GM21367 (cell line): ENCODE measurements at regions not wholly inside any gene's neighbourhood (a gene's known extent, or its start where the extent isn't known, plus 50 kb on each side); places are given as distances from the start of the nearest gene placed in this dataset.

Experiments
- ATAC-seq: cut with Tn5 transposase; IDR thresholded peaks from one replicate; pipeline ENCODE4 v1.9.1; 2021; ENCODE audit not compliant: unreplicated experiment

DNA sequence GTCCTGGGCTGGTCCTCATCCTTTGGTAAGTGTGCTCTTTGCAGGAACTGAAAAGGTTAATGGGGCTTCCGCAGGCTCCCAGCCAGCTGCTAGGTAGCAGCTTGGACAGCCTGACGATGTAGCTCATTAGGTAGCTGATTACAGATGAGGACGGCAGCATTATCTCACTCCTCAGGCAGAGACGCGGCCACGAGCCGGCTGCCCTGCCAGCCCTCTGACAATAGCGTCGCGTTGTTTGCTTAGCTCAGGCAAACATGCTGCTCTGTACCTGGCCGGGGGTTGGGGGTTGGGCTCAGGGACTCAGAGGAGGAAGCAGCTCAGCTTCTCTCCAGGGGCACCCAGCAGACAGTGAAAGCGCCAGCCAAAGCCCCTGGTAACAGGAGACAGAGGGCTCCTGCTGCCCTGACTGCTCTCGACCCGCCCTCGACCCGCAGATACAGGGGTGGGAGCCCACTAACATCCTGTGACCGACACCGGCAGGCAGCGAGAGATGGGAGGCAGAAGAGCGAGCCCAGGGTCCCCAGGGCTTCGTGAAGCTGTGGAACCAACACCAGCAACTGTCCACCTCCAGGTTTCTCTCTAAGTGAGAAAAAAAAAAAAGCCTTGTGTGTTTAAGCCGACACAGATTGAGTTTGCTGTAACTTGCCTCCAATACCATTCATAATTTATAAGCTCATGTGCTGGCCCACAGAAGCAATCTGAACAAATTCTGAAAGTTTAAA is 53.4 kb upstream of the DLK1 start:
- ATAC-seq = no peak

DNA sequence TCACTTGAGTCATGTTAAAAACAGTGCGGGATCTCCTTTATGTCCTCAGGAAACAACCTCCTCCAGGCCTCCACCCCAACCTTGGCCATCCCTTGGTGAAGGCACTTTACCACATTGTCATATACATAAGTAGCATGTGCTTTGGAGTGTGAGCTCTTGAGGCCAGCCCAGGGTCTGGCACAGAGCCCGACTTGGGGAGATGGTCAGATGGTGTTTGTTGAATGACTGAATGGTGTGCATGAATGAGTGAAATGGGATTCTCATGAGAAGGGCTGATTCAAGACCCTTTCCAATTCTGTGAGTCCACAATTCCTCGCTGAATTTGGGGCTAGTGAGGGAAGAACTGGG is 52.9 kb upstream of the DLK1 start:
- no peak for ATAC-seq

DNA sequence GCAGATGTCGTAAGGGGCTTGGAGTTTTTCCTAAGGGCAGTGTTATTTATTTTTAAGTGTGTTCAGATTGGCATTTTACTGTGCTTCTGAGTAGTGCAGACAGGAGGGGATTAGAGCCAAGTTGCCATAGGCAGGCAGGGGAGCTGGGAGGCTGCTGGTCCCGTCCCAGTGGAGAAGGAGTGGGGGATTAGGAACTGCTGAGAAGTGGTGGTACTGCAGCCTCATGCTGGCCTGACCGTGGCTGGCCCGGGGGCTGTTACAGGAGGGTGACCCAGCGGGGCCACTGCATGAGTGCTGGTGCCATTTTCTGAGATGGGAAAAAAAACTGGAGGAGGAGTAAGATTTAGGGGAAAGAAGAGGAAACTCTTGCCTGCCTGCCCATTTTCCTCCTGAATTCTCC is 52.3 kb upstream of the DLK1 start:
- ATAC-seq = no peak

DNA sequence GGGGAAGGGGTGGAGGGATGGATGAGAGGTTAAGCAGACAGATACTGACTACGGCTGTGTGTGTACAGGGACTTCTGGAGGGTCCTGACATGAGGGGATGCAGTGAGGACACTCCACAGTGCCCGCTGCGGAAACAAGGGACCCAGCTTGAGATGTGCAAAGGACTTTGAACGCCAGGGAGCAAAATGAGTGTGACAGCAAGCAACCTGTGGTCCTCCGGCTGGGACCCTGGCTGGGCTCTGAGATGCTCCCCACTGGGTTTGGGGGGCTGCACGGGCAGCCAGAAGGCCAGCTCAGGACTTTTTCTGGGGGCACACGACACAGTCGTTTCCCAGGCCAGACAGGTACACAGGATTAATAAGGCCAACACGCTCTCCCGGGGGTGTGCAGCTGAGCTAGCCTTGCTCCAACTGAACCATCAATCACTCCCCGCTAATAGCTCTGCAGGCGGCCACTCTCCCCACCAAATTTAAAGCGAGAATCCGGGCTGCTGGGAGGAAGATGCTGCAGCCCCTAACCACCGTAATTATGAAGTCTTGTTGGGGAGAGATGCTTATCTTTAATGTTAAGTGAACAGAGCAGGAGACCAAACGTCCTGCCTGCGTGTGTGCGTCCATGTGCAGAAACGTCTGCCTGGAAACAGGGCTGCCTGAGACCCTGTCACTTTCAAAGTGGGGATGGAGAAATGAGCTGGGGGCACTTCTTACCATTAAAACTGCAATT is 51.6 kb upstream of the DLK1 start:
- ATAC-seq = no peak

DNA sequence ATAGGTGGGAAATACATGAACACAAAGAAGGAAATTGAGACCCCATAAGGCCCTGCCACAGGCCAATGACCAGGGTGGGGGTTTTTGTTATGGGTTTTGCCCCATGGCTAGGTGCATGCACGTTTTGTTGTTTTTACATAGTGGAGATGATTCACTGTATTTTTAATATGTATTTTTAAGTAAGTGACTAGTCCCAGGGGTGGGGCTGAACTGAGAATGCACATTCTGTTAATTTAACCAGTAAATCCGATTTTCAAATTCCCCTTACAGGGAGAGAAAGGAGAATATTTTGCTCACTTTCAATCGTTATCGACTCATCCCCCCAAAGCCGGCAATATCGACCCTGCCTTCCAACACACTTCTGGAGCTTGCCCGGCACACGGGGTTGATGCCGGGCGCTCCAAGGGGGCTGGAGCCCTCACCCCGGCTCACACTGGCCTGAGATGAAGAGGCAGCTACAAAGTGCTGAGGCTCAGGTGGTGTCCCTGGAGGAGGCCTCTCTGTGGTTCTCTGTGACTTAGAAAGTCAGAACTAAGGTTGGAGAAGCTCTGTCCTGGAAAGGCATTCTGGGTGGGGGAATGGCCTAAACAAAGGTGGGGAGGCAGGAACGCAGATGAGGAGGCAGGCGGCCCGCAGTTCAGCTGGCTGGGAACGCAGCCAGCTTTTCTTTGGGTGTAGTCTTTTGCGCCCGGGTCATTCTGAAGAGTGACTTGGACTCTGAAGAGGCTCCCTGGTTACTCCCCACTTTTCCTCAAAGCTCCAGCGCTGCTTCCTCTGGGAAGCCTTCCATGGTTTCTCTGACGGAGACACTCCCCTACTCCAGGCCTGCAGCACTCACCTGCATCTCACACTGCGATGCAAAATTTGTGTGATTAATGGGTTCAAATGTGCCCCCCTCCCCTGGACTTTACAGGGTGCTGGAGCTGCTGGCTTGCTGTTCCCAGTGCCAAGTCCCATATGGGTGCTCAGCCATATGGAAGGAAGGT is 50.7 kb upstream of the DLK1 start:
- ATAC-seq = no peak
